A673 (cell line): ENCODE measurements at regions not wholly inside any gene's neighbourhood (a gene's known extent, or its start where the extent isn't known, plus 50 kb on each side); places are given as distances from the start of the nearest gene placed in this dataset.

Source experiments
- EZH2 ChIP-seq: fragments of 200-600 bp; sonication (generic); IDR thresholded peaks from 2 replicates; pipeline ENCODE4 v1.6.1; 2017; ENCODE audit warnings: borderline replicate concordance, low read depth, mild to moderate bottlenecking, mixed read lengths, antibody characterized with exemption, low read length; ENCODE audit not compliant: poor library complexity, severe bottlenecking
- TF ChIP-seq, protein P1 (sequence below): fragments of 300-800, 200-600 bp; sonication (generic); conservative IDR thresholded peaks from 2 replicates; pipeline ENCODE4 v1.5.1; 2017; ENCODE audit warnings: low read depth, mild to moderate bottlenecking, antibody characterized with exemption, low read length, moderate library complexity, mixed read lengths

DNA sequence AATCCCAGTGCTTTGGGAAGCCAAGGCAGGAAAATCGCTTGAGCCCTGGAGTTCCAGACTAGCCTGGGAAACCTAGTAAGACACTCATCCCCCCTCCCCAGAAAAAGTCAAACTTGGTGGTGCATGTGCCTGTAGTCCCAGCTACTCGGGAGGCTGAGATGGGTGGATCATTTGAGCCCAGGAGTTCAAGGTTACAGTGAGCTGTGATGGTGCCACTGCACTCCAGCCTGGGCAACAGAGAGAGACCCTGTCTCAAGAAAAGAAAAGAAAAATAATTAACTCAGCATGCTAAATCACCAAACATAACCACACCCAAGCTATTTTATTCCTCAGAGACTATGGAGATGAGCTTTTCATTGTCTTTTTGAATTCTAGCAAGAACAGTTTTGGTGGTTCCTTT lies 56.2 kb upstream of the SCEL start:
- TF ChIP-seq, protein P1, sequence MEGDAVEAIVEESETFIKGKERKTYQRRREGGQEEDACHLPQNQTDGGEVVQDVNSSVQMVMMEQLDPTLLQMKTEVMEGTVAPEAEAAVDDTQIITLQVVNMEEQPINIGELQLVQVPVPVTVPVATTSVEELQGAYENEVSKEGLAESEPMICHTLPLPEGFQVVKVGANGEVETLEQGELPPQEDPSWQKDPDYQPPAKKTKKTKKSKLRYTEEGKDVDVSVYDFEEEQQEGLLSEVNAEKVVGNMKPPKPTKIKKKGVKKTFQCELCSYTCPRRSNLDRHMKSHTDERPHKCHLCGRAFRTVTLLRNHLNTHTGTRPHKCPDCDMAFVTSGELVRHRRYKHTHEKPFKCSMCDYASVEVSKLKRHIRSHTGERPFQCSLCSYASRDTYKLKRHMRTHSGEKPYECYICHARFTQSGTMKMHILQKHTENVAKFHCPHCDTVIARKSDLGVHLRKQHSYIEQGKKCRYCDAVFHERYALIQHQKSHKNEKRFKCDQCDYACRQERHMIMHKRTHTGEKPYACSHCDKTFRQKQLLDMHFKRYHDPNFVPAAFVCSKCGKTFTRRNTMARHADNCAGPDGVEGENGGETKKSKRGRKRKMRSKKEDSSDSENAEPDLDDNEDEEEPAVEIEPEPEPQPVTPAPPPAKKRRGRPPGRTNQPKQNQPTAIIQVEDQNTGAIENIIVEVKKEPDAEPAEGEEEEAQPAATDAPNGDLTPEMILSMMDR: no peak
- no peak for TF ChIP-seq EZH2
